Natural killer cell (primary cell): ENCODE measurements at regions not wholly inside any gene's neighbourhood (a gene's known extent, or its start where the extent isn't known, plus 50 kb on each side); places are given as distances from the start of the nearest gene placed in this dataset.

Source experiments
- ATAC-seq, 3 donors: fragments of 150-1000 bp in 2 of 3; fragments of 200-7000 bp in 1 of 3; cut with Tn5 transposase; 1 replicate in 1 of 3; 2 replicates in 2 of 3; pipeline ENCODE4 v1.10.0; 2021; ENCODE audit warnings: mild to moderate bottlenecking in 2 of 3, moderate library complexity in 2 of 3
- DNase-seq, 2 donors: peaks; one replicate each; pipeline versions ENCODE4 v3.0.0 to v3.0.0-alpha.2; 2013 to 2021; ENCODE audit warnings: mixed read lengths in 1 of 2
- H3K27ac ChIP-seq: one replicate; pipeline ENCODE4 v1.5.1; 2013; ENCODE audit warnings: mild to moderate bottlenecking, low read length
- H3K27me3 ChIP-seq: one replicate; pipeline ENCODE4 v1.6.1; 2013; ENCODE audit warnings: low read length; ENCODE audit not compliant: control insufficient read depth, insufficient read depth
- H3K36me3 ChIP-seq: one replicate; pipeline ENCODE4 v1.6.1; 2013; ENCODE audit warnings: low read length; ENCODE audit not compliant: control insufficient read depth, insufficient read depth
- H3K4me1 ChIP-seq: one replicate; pipeline ENCODE4 v1.6.1; 2013; ENCODE audit warnings: low read length; ENCODE audit not compliant: control insufficient read depth, insufficient read depth
- H3K4me3 ChIP-seq: one replicate; pipeline ENCODE4 v1.5.1; 2013; ENCODE audit warnings: low read length
- H3K9me3 ChIP-seq: one replicate; pipeline ENCODE4 v1.6.1; 2013; ENCODE audit warnings: low read length; ENCODE audit not compliant: control insufficient read depth, insufficient read depth
- H3K27ac Mint-ChIP-seq, 2 donors: one replicate each; pipeline ENCODE4 v1.8.0; 2022; ENCODE audit warnings: mild to moderate bottlenecking in 2 of 2, mixed read lengths in 2 of 2, moderate library complexity in 1 of 2
- H3K27me3 Mint-ChIP-seq, 2 donors: one replicate each; pipeline ENCODE4 v1.8.0; 2022; ENCODE audit warnings: low read depth in 2 of 2, mixed read lengths in 2 of 2
- H3K36me3 Mint-ChIP-seq: one replicate; pipeline ENCODE4 v1.8.0; 2022; ENCODE audit warnings: mixed read lengths
- H3K4me1 Mint-ChIP-seq, 2 donors: one replicate each; pipeline ENCODE4 v1.8.0; 2022; ENCODE audit warnings: mixed read lengths in 2 of 2
- H3K4me3 Mint-ChIP-seq: one replicate; pipeline ENCODE4 v1.8.0; 2022; ENCODE audit warnings: mild to moderate bottlenecking, moderate library complexity, mixed read lengths
- H3K9me3 Mint-ChIP-seq, 2 donors: one replicate each; pipeline ENCODE4 v1.8.0; 2022; ENCODE audit warnings: mixed read lengths in 2 of 2
- CTCF ChIP-seq: fragments of 200-600 bp; IDR thresholded peaks from one replicate; pipeline ENCODE4 v1.8.0; 2022; ENCODE audit warnings: antibody characterized with exemption
- WGBS: methylation state at CpG from one replicate; pipeline ENCODE4 v1.1.7; 2013; ENCODE audit warnings: missing lambda C conversion rate; ENCODE audit not compliant: insufficient coverage; 5-methylcytosine and 5-hydroxymethylcytosine counted together
- intact Hi-C: fragments of 100-400 bp; cut with micrococcal nuclease; formaldehyde crosslinking; loops from one replicate; pipeline ENCODE4 v1.14.2; 2022

DNA sequence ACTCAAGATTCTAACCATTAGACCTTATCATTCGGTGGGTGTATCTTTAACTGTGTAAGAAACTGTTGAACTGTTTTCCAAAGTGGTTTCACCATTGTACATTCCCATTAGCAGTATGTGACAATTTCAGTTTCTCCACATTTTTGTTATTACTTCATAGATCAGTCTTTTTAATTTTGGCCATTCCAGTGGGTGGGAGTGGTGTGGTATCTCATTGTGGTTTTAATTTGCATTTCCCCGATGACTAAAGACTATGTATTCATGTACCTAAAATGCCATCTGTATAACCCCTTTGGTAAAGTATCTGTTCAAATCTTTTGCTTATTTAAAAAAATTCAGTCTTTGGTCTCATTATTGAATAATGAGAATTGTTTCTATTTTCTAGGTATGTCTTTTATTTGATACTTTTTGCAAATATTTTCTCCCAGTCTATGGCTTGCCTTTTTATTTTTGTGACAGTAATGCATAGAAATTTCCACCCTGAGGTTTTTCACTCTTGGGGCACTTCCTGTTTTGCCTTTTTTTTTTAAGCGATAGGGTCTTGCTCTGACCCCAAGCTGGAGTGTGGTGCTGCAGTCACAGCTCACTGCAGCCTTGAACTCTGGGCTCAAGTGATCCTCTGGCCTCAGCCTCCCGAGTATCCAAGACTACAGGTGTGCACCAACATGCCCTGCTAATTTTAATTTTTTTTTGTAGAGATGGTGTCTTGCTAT lies 141.1 kb upstream of the ITGB1 start:
- 13% methylated on average over 2 of the region's 4 CpGs for WGBS
- intact Hi-C loops = no loop called here
- H3K27me3 ChIP-seq = no peaks in the 10 kb centered on the region
- H3K4me1 Mint-ChIP-seq = peaks cover 19 to 34% of the 10 kb centered on the region in 2 donors
- no peak overlapping the region for H3K4me3 ChIP-seq
- peaks cover 11% of the 10 kb centered on the region for H3K4me1 ChIP-seq
- TF ChIP-seq CTCF = no peak
- peaks cover 10% of the 10 kb centered on the region for H3K9me3 ChIP-seq
- no peak for DNase-seq
- peaks cover 4% of the 10 kb centered on the region in 2 donors for H3K9me3 Mint-ChIP-seq
- no peak overlapping the region for H3K27ac ChIP-seq
- H3K36me3 Mint-ChIP-seq = peaks cover 7% of the 10 kb centered on the region
- no peaks in the 10 kb centered on the region for H3K36me3 ChIP-seq
- H3K4me3 Mint-ChIP-seq = peak overlapping the region; percentile 84
- peak in 2 of 3 donors; percentile 31 to 37 for ATAC-seq
- no peaks in the 10 kb centered on the region for H3K27me3 Mint-ChIP-seq
- H3K27ac Mint-ChIP-seq = peak overlapping the region; percentile 59 to 82

GRCh38 chr10:33095867-33096815 lies 138.1 kb upstream of the ITGB1 start:
- H3K4me3 Mint-ChIP-seq = no peak overlapping the region
- Histone ChIP-seq H3K27ac (no peak overlapping the region), H3K27me3 (no peaks in the 10 kb centered on the region), H3K4me1 (peaks cover 11% of the 10 kb centered on the region), H3K4me3 (no peak overlapping the region), H3K36me3 (no peaks in the 10 kb centered on the region), H3K9me3 (peaks cover 6% of the 10 kb centered on the region)
- ATAC-seq (no peak), DNase-seq (no peak)
- H3K9me3 Mint-ChIP-seq = peaks cover 0 to 2% of the 10 kb centered on the region in 2 donors
- H3K27me3 Mint-ChIP-seq = no peaks in the 10 kb centered on the region
- WGBS = 59% methylated on average over 3 of the region's 5 CpGs
- intact Hi-C loops = no loop called here
- no peak for TF ChIP-seq CTCF
- H3K36me3 Mint-ChIP-seq = peaks cover 7% of the 10 kb centered on the region
- H3K27ac Mint-ChIP-seq = no peak overlapping the region
- H3K4me1 Mint-ChIP-seq = peaks cover 19 to 29% of the 10 kb centered on the region in 2 donors

DNA sequence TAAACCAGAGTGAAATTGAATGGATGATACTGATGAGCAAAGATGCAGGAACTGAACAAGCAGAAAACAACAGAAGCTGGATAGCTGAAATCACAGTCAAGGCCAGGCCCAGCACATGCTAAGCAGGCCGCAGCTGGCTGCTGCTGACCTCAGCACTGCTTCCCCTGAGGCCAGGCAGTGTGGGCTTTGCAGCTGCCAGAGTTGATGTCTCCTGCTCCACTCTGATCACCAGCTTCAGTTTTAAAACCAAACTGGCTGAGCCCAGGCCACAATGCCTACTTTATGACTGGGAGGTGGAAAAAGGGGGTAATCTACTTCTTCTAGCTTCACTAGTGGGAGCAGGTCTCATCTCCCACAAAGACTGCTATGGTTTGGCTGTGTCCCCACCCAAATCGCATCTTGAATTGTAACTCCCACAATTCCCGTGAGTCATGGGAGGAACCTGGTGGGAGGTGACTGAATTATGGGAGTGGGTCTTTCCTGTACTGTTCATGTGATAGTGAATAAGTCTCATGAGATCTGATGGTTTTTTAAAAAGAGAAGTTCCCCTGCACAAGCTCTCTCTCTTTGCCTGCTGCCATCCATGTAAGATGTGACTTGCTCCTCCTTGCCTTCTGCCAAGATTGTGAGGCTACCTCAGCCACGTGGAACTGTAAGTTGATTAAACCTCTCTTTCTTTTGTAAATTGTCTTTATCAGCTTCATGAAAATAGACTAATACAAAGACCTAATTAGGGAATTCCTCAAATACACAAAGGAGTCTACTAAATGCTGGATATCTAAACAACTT lies 136.4 kb upstream of the ITGB1 start:
- ATAC-seq (no peak), DNase-seq (no peak)
- H3K4me3 Mint-ChIP-seq = no peak overlapping the region
- peaks cover 0 to 3% of the 10 kb centered on the region in 2 donors for H3K27me3 Mint-ChIP-seq
- peaks cover 10% of the 10 kb centered on the region for H3K9me3 ChIP-seq
- H3K4me3 ChIP-seq = no peak overlapping the region
- H3K4me1 Mint-ChIP-seq = peaks cover 9 to 18% of the 10 kb centered on the region in 2 donors
- no peaks in the 10 kb centered on the region for H3K9me3 Mint-ChIP-seq
- H3K27ac ChIP-seq = no peak overlapping the region
- H3K36me3 Mint-ChIP-seq = peaks cover 7% of the 10 kb centered on the region
- H3K27me3 ChIP-seq = no peaks in the 10 kb centered on the region
- 87% methylated on average over 3 of the region's 4 CpGs for WGBS
- TF ChIP-seq CTCF = no peak
- intact Hi-C loops = no loop called here
- H3K4me1 ChIP-seq = peaks cover 7% of the 10 kb centered on the region
- H3K36me3 ChIP-seq = no peaks in the 10 kb centered on the region
- no peak overlapping the region for H3K27ac Mint-ChIP-seq
